ENCODE measurements at regions not wholly inside any gene's neighbourhood (a gene's known extent, or its start where the extent isn't known, plus 50 kb on each side); places are given as distances from the start of the nearest gene placed in this dataset.
"Not testable (repeated sequence)": the region's sequence is repeated elsewhere in the genome, so short reads cannot be mapped to it uniquely, and the experiment has no call there.

DNA sequence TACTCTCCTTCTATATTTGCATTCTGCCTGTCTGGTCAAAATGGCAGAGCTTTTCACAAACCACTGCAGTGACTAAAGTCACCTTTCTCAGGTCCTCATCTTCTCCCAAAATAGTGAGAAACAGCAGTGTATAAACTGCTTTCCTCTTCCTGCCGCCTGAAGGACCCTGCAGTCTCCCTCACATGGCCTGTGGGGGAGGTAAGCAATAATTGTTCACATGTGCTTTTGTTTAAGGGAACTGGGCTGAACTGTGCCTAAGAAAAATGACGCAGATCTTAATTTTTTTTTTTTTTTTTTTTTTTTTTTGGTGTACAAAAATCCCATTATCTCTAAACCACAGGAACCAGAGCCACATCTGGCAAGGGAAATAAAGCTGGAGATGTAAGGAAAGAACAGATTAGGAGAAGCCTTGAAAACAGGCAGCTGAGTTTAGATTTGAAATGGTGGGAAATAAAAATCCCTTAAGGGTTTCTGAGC lies 131.7 kb upstream of the VLDLR start:
- DNase-seq (ENCODE audit: low read depth in 4 of 4, low spot score in 3 of 4) = no peak

GRCh38 chr9:2492161-2492560 lies 129.4 kb upstream of the VLDLR start:
- no peak for DNase-seq (ENCODE audit: low read depth in 4 of 4, low spot score in 3 of 4)

GRCh38 chr9:2493109-2493508 lies 128.5 kb upstream of the VLDLR start:
- no peak for DNase-seq (ENCODE audit: low read depth in 4 of 4, low spot score in 3 of 4)

DNA sequence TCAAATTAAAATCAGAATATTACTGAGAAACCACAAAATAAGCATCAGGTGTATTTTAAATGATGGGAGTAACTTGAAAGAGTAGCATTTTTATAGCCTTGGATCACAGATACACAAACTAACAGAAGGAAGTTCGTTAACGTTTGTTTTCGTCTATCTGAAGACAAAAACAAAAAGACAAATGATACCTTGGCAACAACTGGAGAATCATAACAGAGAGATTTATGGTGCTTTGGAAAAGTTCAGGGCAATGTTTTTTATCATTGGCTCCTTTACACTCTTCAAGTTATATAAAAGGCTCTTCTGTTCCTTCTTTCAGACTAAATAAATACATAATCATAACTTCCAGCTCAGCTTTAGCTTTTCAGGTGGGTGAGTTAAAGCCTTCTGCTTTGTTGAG lies 128.1 kb upstream of the VLDLR start:
- no peak for DNase-seq (ENCODE audit: low read depth in 4 of 4, low spot score in 3 of 4)

GRCh38 chr9:2494562-2494961 lies 127.0 kb upstream of the VLDLR start:
- DNase-seq (ENCODE audit: low read depth in 4 of 4, low spot score in 3 of 4) = no peak

DNA sequence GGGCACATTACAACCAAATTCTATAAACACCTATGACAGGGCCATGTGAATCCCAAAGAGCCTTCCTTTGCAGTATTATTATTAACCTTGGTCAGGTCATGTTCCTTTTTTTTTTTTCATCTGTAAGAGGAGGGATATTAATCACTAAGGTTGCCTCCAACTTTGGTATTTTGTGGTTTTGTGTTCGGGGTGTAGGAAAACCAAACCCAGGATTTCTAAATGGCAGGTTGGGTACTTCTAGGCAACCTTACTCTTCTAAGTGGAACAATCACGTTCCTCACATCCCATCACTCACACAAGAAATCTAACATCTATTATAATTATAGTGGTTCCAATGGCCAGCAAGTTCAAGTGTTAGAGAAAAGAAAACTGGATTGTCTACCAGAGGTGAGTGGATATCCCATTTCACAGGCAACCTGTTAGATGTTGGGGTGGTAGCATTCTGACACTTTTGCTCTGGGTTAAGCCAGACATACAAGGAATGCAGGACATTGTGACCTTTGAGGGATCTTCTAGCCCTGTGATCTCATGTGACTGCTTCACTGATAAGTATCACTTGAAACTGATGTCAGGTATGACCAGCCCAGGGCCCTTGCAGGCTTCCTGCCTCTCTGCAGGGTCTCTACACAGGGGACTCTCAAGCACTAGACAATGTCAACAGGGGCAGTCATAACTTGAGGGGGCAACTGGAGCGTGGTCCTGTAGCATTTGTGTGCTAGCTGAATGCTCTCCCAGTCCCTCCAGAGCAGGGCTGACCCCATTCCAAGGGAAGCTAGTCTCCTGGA lies 126.2 kb upstream of the VLDLR start:
- DNase-seq (ENCODE audit: low read depth in 4 of 4, low spot score in 3 of 4) = no peak

GRCh38 chr9:2496169-2496568 lies 125.4 kb upstream of the VLDLR start:
- no peak for DNase-seq (ENCODE audit: low read depth in 4 of 4, low spot score in 3 of 4)

DNA sequence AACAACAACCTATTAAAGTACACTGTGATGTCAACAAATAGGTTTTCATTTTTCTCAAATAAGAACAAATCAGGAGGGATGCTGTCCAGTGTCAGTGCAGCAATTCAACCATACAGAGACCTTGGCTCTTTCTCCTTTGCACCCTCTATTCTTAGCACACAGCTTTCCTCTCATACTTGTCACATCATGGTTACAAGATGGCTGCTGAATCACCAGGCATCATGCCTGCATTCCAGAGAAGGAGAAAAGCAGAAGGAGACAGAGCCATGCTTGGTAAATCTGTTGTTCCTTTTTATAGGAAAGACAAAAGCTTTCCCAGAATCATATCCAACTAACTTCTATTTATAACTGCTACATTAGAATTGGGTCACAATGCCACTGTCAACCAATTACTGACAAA lies 124.7 kb upstream of the VLDLR start:
- DNase-seq (ENCODE audit: low read depth in 4 of 4, low spot score in 3 of 4) = no peak

- DNase-seq (ENCODE audit: low read depth in 4 of 4, low spot score in 3 of 4) = no peak
Measured at GRCh38 chr9:2497666-2498400, 123.8 kb upstream of the VLDLR start.

DNA sequence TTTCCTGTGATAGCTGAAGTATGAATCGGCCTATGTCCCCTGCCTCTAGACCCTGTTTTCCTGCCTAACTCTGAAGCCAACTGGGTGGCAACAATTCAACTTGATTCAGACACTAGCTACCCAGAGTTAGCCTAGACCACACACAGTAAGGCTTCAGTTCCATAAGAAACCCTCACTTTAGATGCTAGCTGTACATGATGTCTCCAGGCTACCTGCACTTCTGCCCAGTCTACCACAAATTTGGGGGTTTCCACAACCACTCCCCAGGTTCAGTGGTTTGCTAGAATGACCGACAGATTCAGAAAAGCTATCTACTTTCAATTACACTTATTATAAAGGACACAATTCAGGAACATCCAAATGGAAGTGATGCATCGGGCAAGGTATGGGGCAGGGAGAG lies 119.4 kb upstream of the VLDLR start:
- no peak for DNase-seq (ENCODE audit: low read depth in 4 of 4, low spot score in 3 of 4)

DNA sequence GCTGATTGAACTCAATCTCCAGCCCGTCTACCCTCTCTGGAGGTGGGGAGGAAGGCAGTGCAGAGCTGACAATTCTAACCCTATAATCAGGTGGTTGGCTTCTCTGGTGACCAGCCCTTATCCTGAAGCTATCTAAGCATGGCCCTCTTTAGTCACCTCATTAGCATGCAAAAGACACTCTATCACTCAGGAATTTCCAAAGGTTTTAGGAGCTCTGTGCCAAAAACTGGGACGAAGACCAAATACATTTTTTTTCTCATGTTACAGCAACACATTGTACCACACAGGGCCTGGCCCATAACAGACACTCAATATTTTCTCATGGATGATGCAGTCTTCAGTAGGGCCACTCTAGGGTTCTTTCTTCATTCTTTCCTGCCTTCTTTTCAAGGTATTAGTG lies 118.8 kb upstream of the VLDLR start:
- DNase-seq (ENCODE audit: low read depth in 4 of 4, low spot score in 3 of 4) = no peak

DNA sequence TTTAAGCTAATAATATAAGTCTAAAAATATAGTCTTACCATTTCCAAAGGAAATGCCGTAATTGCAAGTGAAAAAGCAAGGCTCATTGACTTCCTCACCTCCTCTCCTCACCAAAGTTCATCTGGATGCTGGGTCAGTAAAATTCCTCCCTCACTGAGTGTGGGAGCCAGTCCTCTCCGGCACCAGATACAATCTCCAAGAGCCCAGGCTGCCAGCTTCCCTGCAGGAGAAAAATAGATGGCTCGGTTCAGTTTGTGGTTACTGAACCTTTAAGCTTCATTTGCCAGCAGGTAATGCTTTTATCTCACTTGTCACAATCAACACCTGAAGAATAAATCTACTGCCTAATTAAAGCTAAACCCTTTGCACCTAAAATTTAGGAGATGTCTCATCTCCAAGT lies 115.3 kb upstream of the VLDLR start:
- no peak for DNase-seq (ENCODE audit: low read depth in 4 of 4, low spot score in 3 of 4)

GRCh38 chr9:2523591-2523990 lies 98.0 kb upstream of the VLDLR start:
- no peak for DNase-seq (ENCODE audit: low read depth in 4 of 4, low spot score in 3 of 4)

GRCh38 chr9:2524601-2525000 lies 97.0 kb upstream of the VLDLR start:
- DNase-seq (ENCODE audit: low read depth in 4 of 4, low spot score in 3 of 4) = no peak

DNA sequence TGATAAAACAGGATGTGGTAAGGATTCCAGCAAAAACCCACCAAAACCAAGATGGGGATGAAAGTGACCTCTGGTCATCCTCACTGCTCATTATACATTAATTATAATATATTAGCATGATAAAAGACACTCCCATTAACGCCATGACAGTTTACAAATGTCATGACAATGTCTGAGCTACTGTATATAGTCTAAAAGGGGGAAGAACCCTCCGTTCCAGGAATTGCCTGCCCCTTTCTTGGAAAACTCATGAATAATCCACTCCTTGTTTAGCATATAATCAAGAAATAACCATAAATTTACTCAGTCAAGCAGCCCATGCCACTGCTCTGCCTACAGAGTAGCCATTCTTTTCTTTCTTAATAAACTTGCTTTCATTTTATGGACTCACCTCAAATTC lies 96.4 kb upstream of the VLDLR start:
- DNase-seq (ENCODE audit: low read depth in 4 of 4, low spot score in 3 of 4) = no peak

GRCh38 chr9:2526071-2526828 lies 95.3 kb upstream of the VLDLR start:
- DNase-seq (ENCODE audit: low read depth in 4 of 4, low spot score in 3 of 4) = no peak

GRCh38 chr9:2531481-2531880 lies 90.1 kb upstream of the VLDLR start:
- DNase-seq (ENCODE audit: low read depth in 4 of 4, low spot score in 3 of 4) = no peak

- DNase-seq (ENCODE audit: low read depth in 4 of 4, low spot score in 3 of 4) = no peak
Measured at GRCh38 chr9:2536511-2536910, 85.1 kb upstream of the VLDLR start.

- no peak for DNase-seq (ENCODE audit: low read depth in 4 of 4, low spot score in 3 of 4)
Measured at GRCh38 chr9:2545881-2546490, 75.6 kb upstream of the VLDLR start.

DNA sequence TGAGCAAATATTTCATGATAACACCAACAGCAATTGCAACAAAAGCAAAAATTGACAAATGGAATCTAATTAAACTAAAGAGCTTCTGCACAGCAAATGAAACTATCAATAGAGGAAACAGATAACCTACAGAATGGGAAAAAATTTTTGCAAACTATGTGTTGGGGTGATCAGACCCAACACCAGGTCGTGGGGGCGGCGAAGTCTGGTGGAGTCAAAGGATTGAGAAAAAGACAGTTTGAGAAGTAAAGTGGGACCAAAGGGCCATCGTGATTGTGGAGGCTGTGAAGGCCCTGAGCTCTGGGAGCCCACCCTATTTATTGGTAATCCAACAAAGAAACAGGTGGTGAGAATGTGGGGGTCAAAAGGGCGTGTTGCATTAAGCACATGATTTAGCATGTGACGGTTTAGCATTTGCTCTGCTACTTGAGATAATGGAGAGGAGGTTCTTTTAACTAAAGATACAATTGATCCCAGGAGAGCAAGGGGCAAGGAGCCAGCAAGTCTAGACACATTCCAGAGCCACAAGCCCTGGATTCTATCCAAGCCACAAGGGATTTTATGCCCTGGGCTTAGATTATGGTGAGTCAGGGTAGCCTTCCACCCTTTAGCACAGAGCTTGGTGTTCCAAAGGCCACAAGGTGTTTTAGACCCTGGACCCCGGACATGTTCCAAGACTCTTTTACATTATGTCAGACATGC lies 65.5 kb upstream of the VLDLR start:
- DNase-seq (ENCODE audit: low read depth in 4 of 4, low spot score in 3 of 4) = not testable (repeated sequence)

Data from left renal pelvis (tissue), 4 donors.